Neural progenitor cell (in vitro differentiated cells): ENCODE measurements at regions not wholly inside any gene's neighbourhood (a gene's known extent, or its start where the extent isn't known, plus 50 kb on each side); places are given as distances from the start of the nearest gene placed in this dataset.

Experiments used
- DNase-seq: peaks from one replicate; pipeline ENCODE4 v3.0.0-alpha.2; 2016; ENCODE audit warnings: low spot score
- H2AFZ ChIP-seq: fragments of 200-600 bp; sonication (generic); replicated peaks from 2 replicates; pipeline ENCODE4 v1.6.1; 2016; ENCODE audit warnings: antibody characterized with exemption
- H3F3A ChIP-seq: fragments of 200-600 bp; sonication (generic); 2 replicates; pipeline ENCODE4 v1.6.1; 2016; ENCODE audit warnings: antibody characterized with exemption, low read depth
- H3K27ac ChIP-seq: fragments of 200-600 bp; sonication (generic); 2 replicates; pipeline ENCODE4 v1.5.1; 2016; ENCODE audit warnings: mild to moderate bottlenecking
- H3K27me3 ChIP-seq: fragments of 200-600 bp; sonication (generic); 2 replicates; pipeline ENCODE4 v1.6.1; 2016; ENCODE audit warnings: mild to moderate bottlenecking, moderate library complexity
- H3K36me3 ChIP-seq: fragments of 200-600 bp; sonication (generic); 2 replicates; pipeline ENCODE4 v1.5.1; 2016
- H3K4me1 ChIP-seq: fragments of 200-600 bp; sonication (generic); 2 replicates; pipeline ENCODE4 v1.6.1; 2016; ENCODE audit warnings: mixed run types
- H3K4me2 ChIP-seq: fragments of 200-600 bp; sonication (generic); 2 replicates; pipeline ENCODE4 v1.6.1; 2016
- H3K4me3 ChIP-seq: fragments of 200-600 bp; sonication (generic); 2 replicates; pipeline ENCODE4 v1.5.1; 2016
- H3K79me2 ChIP-seq: fragments of 200-600 bp; sonication (generic); 2 replicates; pipeline ENCODE4 v1.6.1; 2016; ENCODE audit warnings: low read depth
- H3K9ac ChIP-seq: fragments of 200-600 bp; sonication (generic); 2 replicates; pipeline ENCODE4 v1.6.1; 2016
- H3K9me3 ChIP-seq: fragments of 200-600 bp; sonication (generic); 2 replicates; pipeline ENCODE4 v1.5.1; 2016; ENCODE audit warnings: low read depth
- H4K20me1 ChIP-seq: fragments of 200-600 bp; sonication (generic); 2 replicates; pipeline ENCODE4 v1.6.1; 2016; ENCODE audit warnings: low read depth
- H3K27ac Mint-ChIP-seq: 3 replicates; pipeline ENCODE4 v1.8.0; 2021; ENCODE audit warnings: mixed read lengths
- H3K27me3 Mint-ChIP-seq: 2 replicates; pipeline ENCODE4 v1.8.0; 2022; ENCODE audit warnings: low read depth, mild to moderate bottlenecking, inconsistent platforms, moderate library complexity, mixed read lengths; ENCODE audit not compliant: insufficient read depth
- H3K36me3 Mint-ChIP-seq: 3 replicates; pipeline ENCODE4 v1.8.0; 2021; ENCODE audit warnings: mixed read lengths
- H3K4me1 Mint-ChIP-seq: 3 replicates; pipeline ENCODE4 v1.8.0; 2021; ENCODE audit warnings: mixed read lengths
- H3K4me3 Mint-ChIP-seq: 3 replicates; pipeline ENCODE4 v1.8.0; 2021; ENCODE audit warnings: mild to moderate bottlenecking, moderate library complexity, mixed read lengths
- H3K9me3 Mint-ChIP-seq: 3 replicates; pipeline ENCODE4 v1.8.0; 2020; ENCODE audit warnings: mixed read lengths
- EZH2 ChIP-seq: fragments of 200-600 bp; sonication (generic); IDR thresholded peaks from 2 replicates; pipeline ENCODE4 v1.6.1; 2017; ENCODE audit warnings: antibody characterized with exemption, mild to moderate bottlenecking, moderate library complexity
- EZH2phosphoT487 ChIP-seq: fragments of 200-600 bp; sonication (generic); IDR thresholded peaks from 2 replicates; pipeline ENCODE4 v1.6.1; 2017; ENCODE audit warnings: antibody characterized with exemption
- TF ChIP-seq, protein P1 (sequence below): fragments of 200-600 bp; sonication (generic); IDR thresholded peaks from 2 replicates; pipeline ENCODE4 v1.5.1; 2017; ENCODE audit warnings: antibody characterized with exemption, mild to moderate bottlenecking

DNA sequence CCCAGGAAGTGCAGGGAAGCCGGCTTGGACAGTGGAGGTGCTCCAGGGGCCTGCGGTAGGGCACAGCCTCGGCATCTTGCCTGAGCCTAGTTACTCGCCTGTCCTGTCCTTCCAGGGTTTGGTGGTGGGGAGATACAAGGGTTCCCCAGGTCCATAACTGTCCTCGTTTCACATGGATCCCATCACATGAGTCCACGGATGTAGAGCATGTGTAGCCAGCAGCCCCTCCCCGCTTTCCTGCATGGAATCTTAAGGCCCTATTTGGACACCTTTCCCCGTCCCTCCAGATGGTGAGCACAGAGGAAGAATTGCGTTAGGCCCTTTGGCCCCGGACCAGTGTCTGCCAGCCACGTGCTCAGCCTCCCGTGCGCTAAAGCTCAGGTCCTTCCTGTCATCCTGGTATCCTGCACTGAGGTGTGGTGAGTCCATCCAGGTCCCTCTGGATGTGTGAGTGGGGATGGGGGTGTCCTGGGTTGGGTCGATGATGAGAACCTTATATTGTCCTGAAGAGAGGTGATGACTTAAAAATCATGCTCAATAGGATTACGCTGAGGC lies 230.4 kb downstream of the SNRPN start:
- no peaks in the 10 kb centered on the region for H3K27me3 ChIP-seq
- no peak overlapping the region for H3K4me3 Mint-ChIP-seq
- H3K27ac Mint-ChIP-seq: no peak overlapping the region
- H3K9me3 ChIP-seq: no peaks in the 10 kb centered on the region
- H3K4me1 ChIP-seq: no peaks in the 10 kb centered on the region
- peaks cover 9% of the 10 kb centered on the region for H3K27me3 Mint-ChIP-seq
- H3K36me3 Mint-ChIP-seq: peaks cover 2% of the 10 kb centered on the region
- H3K36me3 ChIP-seq: no peaks in the 10 kb centered on the region
- no peaks in the 10 kb centered on the region for H3K4me1 Mint-ChIP-seq
- no peak overlapping the region for H2AFZ ChIP-seq
- no peak overlapping the region for H3K4me2 ChIP-seq
- peaks cover 61% of the 10 kb centered on the region for H3K9me3 Mint-ChIP-seq
- H3K79me2 ChIP-seq: no peaks in the 10 kb centered on the region
- no peaks in the 10 kb centered on the region for H4K20me1 ChIP-seq
- H3K27ac ChIP-seq: no peak overlapping the region
- H3K4me3 ChIP-seq: no peak overlapping the region
- H3K9ac ChIP-seq: no peak overlapping the region
- no peaks in the 10 kb centered on the region for H3F3A ChIP-seq
- TF ChIP-seq, protein P1, sequence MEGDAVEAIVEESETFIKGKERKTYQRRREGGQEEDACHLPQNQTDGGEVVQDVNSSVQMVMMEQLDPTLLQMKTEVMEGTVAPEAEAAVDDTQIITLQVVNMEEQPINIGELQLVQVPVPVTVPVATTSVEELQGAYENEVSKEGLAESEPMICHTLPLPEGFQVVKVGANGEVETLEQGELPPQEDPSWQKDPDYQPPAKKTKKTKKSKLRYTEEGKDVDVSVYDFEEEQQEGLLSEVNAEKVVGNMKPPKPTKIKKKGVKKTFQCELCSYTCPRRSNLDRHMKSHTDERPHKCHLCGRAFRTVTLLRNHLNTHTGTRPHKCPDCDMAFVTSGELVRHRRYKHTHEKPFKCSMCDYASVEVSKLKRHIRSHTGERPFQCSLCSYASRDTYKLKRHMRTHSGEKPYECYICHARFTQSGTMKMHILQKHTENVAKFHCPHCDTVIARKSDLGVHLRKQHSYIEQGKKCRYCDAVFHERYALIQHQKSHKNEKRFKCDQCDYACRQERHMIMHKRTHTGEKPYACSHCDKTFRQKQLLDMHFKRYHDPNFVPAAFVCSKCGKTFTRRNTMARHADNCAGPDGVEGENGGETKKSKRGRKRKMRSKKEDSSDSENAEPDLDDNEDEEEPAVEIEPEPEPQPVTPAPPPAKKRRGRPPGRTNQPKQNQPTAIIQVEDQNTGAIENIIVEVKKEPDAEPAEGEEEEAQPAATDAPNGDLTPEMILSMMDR: no peak
- no peak for TF ChIP-seq EZH2
- no peak for TF ChIP-seq EZH2phosphoT487
- DNase-seq: no peak

DNA sequence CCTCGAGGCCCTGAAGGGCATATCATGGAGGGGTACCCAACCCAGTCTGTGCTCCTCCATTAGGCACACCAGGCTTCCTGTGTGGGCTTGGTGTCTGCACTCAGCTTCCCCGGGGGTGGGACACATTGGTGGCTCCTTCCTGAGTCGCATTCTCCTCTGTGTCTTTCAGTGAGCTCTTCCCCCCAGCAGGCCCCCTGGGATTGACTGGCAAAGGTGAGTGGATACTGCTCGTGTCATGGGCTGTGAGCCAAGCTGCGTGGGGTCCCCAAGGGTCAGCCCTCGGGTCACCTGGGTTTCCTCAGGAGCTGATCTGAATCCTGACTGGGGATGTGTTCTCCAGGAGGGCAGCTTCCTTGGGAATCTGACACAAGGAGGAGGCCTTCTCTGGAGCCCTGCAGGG lies 231.0 kb downstream of the SNRPN start:
- no peak overlapping the region for H3K27ac ChIP-seq
- no peaks in the 10 kb centered on the region for H3K27me3 ChIP-seq
- Mint-ChIP-seq H3K27ac (no peak overlapping the region), H3K4me3 (no peak overlapping the region), H3K4me1 (no peaks in the 10 kb centered on the region), H3K27me3 (peaks cover 9% of the 10 kb centered on the region), H3K9me3 (peaks cover 60% of the 10 kb centered on the region), H3K36me3 (peaks cover 2% of the 10 kb centered on the region)
- no peaks in the 10 kb centered on the region for H3F3A ChIP-seq
- H3K9me3 ChIP-seq: no peaks in the 10 kb centered on the region
- no peaks in the 10 kb centered on the region for H3K36me3 ChIP-seq
- no peak for DNase-seq
- no peaks in the 10 kb centered on the region for H3K4me1 ChIP-seq
- H3K4me3 ChIP-seq: no peak overlapping the region
- H3K4me2 ChIP-seq: no peak overlapping the region
- no peaks in the 10 kb centered on the region for H4K20me1 ChIP-seq
- no peak overlapping the region for H2AFZ ChIP-seq
- no peak overlapping the region for H3K9ac ChIP-seq
- TF ChIP-seq, protein P1: no peak
- TF ChIP-seq EZH2 (no peak), EZH2phosphoT487 (no peak)
- H3K79me2 ChIP-seq: no peaks in the 10 kb centered on the region

DNA sequence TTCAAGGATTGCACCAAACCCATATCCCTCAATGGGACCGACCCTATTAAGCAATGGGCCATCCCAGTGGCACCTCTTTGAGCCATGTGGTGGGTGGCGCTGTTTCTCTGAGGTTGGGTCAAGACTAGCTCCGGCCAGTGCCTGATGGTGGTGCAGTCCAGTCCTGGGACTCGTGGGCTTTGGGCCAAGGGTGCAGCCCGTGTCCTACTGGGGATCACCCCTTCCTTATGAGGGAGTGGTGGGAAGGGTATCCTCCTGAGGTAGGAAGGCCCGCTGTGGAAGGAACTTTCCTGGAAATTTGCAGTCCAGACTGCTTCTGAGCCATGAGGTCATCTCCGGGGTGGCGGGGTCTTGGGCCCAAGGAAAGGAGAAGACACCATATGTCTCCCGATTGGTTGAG lies 231.6 kb downstream of the SNRPN start:
- no peaks in the 10 kb centered on the region for H3K9me3 ChIP-seq
- H3K4me1 ChIP-seq: no peaks in the 10 kb centered on the region
- Mint-ChIP-seq H3K4me3 (no peak overlapping the region), H3K27me3 (peaks cover 9% of the 10 kb centered on the region), H3K27ac (no peak overlapping the region), H3K36me3 (peaks cover 2% of the 10 kb centered on the region), H3K4me1 (no peaks in the 10 kb centered on the region), H3K9me3 (peaks cover 59% of the 10 kb centered on the region)
- TF ChIP-seq EZH2phosphoT487 (no peak), EZH2 (no peak)
- TF ChIP-seq, protein P1: no peak
- no peaks in the 10 kb centered on the region for H4K20me1 ChIP-seq
- H3K4me3 ChIP-seq: no peak overlapping the region
- H3K4me2 ChIP-seq: no peak overlapping the region
- no peak overlapping the region for H3K27ac ChIP-seq
- DNase-seq: no peak
- H3K9ac ChIP-seq: no peak overlapping the region
- no peaks in the 10 kb centered on the region for H3K36me3 ChIP-seq
- H2AFZ ChIP-seq: no peak overlapping the region
- H3F3A ChIP-seq: no peaks in the 10 kb centered on the region
- no peaks in the 10 kb centered on the region for H3K27me3 ChIP-seq
- no peaks in the 10 kb centered on the region for H3K79me2 ChIP-seq
